ENCODE measurements at regions not wholly inside any gene's neighbourhood (a gene's known extent, or its start where the extent isn't known, plus 50 kb on each side); places are given as distances from the start of the nearest gene placed in this dataset.
"Not testable (repeated sequence)": the region's sequence is repeated elsewhere in the genome, so short reads cannot be mapped to it uniquely, and the experiment has no call there.

GRCh38 chrX:43224496-43224895 lies 431.6 kb upstream of the MAOA start:
- no peaks in the 10 kb centered on the region for H3K4me1 ChIP-seq (ENCODE audit: insufficient read depth, low read length)
- no peak overlapping the region for H2AFZ ChIP-seq (ENCODE audit: low read depth, low read length)
- no peak overlapping the region for H3K4me3 ChIP-seq (ENCODE audit: low read length)
- H3K36me3 ChIP-seq (ENCODE audit: insufficient read depth, low read length), result no peaks in the 10 kb centered on the region
- H3K27me3 ChIP-seq (ENCODE audit: insufficient read depth, low read length), result no peaks in the 10 kb centered on the region
- no peaks in the 10 kb centered on the region for H3K9me3 ChIP-seq (ENCODE audit: low read length)

- Histone ChIP-seq H3K4me3 (ENCODE audit: low read length) (no peak overlapping the region), H3K27me3 (ENCODE audit: insufficient read depth, low read length) (no peaks in the 10 kb centered on the region), H2AFZ (ENCODE audit: low read depth, low read length) (no peak overlapping the region), H3K9me3 (ENCODE audit: low read length) (no peaks in the 10 kb centered on the region), H3K4me1 (ENCODE audit: insufficient read depth, low read length) (no peaks in the 10 kb centered on the region), H3K36me3 (ENCODE audit: insufficient read depth, low read length) (no peaks in the 10 kb centered on the region)
Observed at GRCh38 chrX:43225626-43226328, 430.3 kb upstream of the MAOA start.

- no peak overlapping the region for H2AFZ ChIP-seq (ENCODE audit: low read depth, low read length)
- no peaks in the 10 kb centered on the region for H3K36me3 ChIP-seq (ENCODE audit: insufficient read depth, low read length)
- no peak overlapping the region for H3K4me3 ChIP-seq (ENCODE audit: low read length)
- no peaks in the 10 kb centered on the region for H3K4me1 ChIP-seq (ENCODE audit: insufficient read depth, low read length)
- peaks cover 2% of the 10 kb centered on the region for H3K27me3 ChIP-seq (ENCODE audit: insufficient read depth, low read length)
- no peaks in the 10 kb centered on the region for H3K9me3 ChIP-seq (ENCODE audit: low read length)
Observed at GRCh38 chrX:43238461-43238945, 417.6 kb upstream of the MAOA start.

GRCh38 chrX:43239356-43239755 lies 416.7 kb upstream of the MAOA start:
- Histone ChIP-seq H3K27me3 (ENCODE audit: insufficient read depth, low read length) (peaks cover 2% of the 10 kb centered on the region), H2AFZ (ENCODE audit: low read depth, low read length) (no peak overlapping the region), H3K4me1 (ENCODE audit: insufficient read depth, low read length) (no peaks in the 10 kb centered on the region), H3K36me3 (ENCODE audit: insufficient read depth, low read length) (no peaks in the 10 kb centered on the region), H3K4me3 (ENCODE audit: low read length) (no peak overlapping the region), H3K9me3 (ENCODE audit: low read length) (no peaks in the 10 kb centered on the region)

GRCh38 chrX:43255596-43255995 lies 400.5 kb upstream of the MAOA start:
- H3K36me3 ChIP-seq (ENCODE audit: insufficient read depth, low read length), result no peaks in the 10 kb centered on the region

GRCh38 chrX:43266487-43266886 lies 389.6 kb upstream of the MAOA start:
- Histone ChIP-seq H3K4me1 (ENCODE audit: insufficient read depth, low read length) (no peaks in the 10 kb centered on the region), H3K4me3 (ENCODE audit: low read length) (no peak overlapping the region), H3K9me3 (ENCODE audit: low read length) (no peaks in the 10 kb centered on the region), H2AFZ (ENCODE audit: low read depth, low read length) (no peak overlapping the region), H3K36me3 (ENCODE audit: insufficient read depth, low read length) (no peaks in the 10 kb centered on the region), H3K27me3 (ENCODE audit: insufficient read depth, low read length) (no peaks in the 10 kb centered on the region)

More at GRCh38 chrX:43255596-43255995, 400.5 kb upstream of the MAOA start:
- Histone ChIP-seq H3K27me3 (ENCODE audit: insufficient read depth, low read length) (no peaks in the 10 kb centered on the region), H3K4me1 (ENCODE audit: insufficient read depth, low read length) (no peaks in the 10 kb centered on the region), H3K9me3 (ENCODE audit: low read length) (no peaks in the 10 kb centered on the region), H2AFZ (ENCODE audit: low read depth, low read length) (no peak overlapping the region), H3K4me3 (ENCODE audit: low read length) (no peak overlapping the region)

GRCh38 chrX:43267652-43268051 lies 388.4 kb upstream of the MAOA start:
- no peak overlapping the region for H2AFZ ChIP-seq (ENCODE audit: low read depth, low read length)
- no peaks in the 10 kb centered on the region for H3K27me3 ChIP-seq (ENCODE audit: insufficient read depth, low read length)
- no peaks in the 10 kb centered on the region for H3K4me1 ChIP-seq (ENCODE audit: insufficient read depth, low read length)
- H3K36me3 ChIP-seq (ENCODE audit: insufficient read depth, low read length), result no peaks in the 10 kb centered on the region
- no peak overlapping the region for H3K4me3 ChIP-seq (ENCODE audit: low read length)
- H3K9me3 ChIP-seq (ENCODE audit: low read length), result no peaks in the 10 kb centered on the region

GRCh38 chrX:43269201-43269600 lies 386.9 kb upstream of the MAOA start:
- Histone ChIP-seq H3K27me3 (ENCODE audit: insufficient read depth, low read length) (no peaks in the 10 kb centered on the region), H3K4me3 (ENCODE audit: low read length) (no peak overlapping the region), H3K9me3 (ENCODE audit: low read length) (no peaks in the 10 kb centered on the region), H3K36me3 (ENCODE audit: insufficient read depth, low read length) (no peaks in the 10 kb centered on the region), H3K4me1 (ENCODE audit: insufficient read depth, low read length) (no peaks in the 10 kb centered on the region), H2AFZ (ENCODE audit: low read depth, low read length) (no peak overlapping the region)

- H3K4me1 ChIP-seq (ENCODE audit: insufficient read depth, low read length), result no peaks in the 10 kb centered on the region
- H3K9me3 ChIP-seq (ENCODE audit: low read length), result no peaks in the 10 kb centered on the region
- H3K36me3 ChIP-seq (ENCODE audit: insufficient read depth, low read length), result no peaks in the 10 kb centered on the region
- no peaks in the 10 kb centered on the region for H3K27me3 ChIP-seq (ENCODE audit: insufficient read depth, low read length)
- H2AFZ ChIP-seq (ENCODE audit: low read depth, low read length), result no peak overlapping the region
- no peak overlapping the region for H3K4me3 ChIP-seq (ENCODE audit: low read length)
Observed at GRCh38 chrX:43277879-43278278, 378.2 kb upstream of the MAOA start.

- Histone ChIP-seq H3K36me3 (ENCODE audit: insufficient read depth, low read length) (no peaks in the 10 kb centered on the region), H3K4me3 (ENCODE audit: low read length) (no peak overlapping the region), H3K27me3 (ENCODE audit: insufficient read depth, low read length) (no peaks in the 10 kb centered on the region), H3K4me1 (ENCODE audit: insufficient read depth, low read length) (no peaks in the 10 kb centered on the region), H3K9me3 (ENCODE audit: low read length) (no peaks in the 10 kb centered on the region), H2AFZ (ENCODE audit: low read depth, low read length) (no peak overlapping the region)
Observed at GRCh38 chrX:43278440-43278839, 377.7 kb upstream of the MAOA start.

GRCh38 chrX:43279341-43279808 lies 376.7 kb upstream of the MAOA start:
- no peak overlapping the region for H3K4me3 ChIP-seq (ENCODE audit: low read length)
- H3K27me3 ChIP-seq (ENCODE audit: insufficient read depth, low read length), result no peaks in the 10 kb centered on the region
- no peaks in the 10 kb centered on the region for H3K36me3 ChIP-seq (ENCODE audit: insufficient read depth, low read length)

GRCh38 chrX:43283187-43283586 lies 372.9 kb upstream of the MAOA start:
- Histone ChIP-seq H2AFZ (ENCODE audit: low read depth, low read length) (no peak overlapping the region), H3K4me1 (ENCODE audit: insufficient read depth, low read length) (no peaks in the 10 kb centered on the region), H3K9me3 (ENCODE audit: low read length) (no peaks in the 10 kb centered on the region), H3K27me3 (ENCODE audit: insufficient read depth, low read length) (no peaks in the 10 kb centered on the region), H3K36me3 (ENCODE audit: insufficient read depth, low read length) (no peaks in the 10 kb centered on the region), H3K4me3 (ENCODE audit: low read length) (no peak overlapping the region)

More at GRCh38 chrX:43279341-43279808, 376.7 kb upstream of the MAOA start:
- H3K9me3 ChIP-seq (ENCODE audit: low read length), result no peaks in the 10 kb centered on the region
- H2AFZ ChIP-seq (ENCODE audit: low read depth, low read length), result no peak overlapping the region
- no peaks in the 10 kb centered on the region for H3K4me1 ChIP-seq (ENCODE audit: insufficient read depth, low read length)

- not testable (repeated sequence) for H3K4me3 ChIP-seq (ENCODE audit: low read length); H3K9me3 ChIP-seq (ENCODE audit: low read length); H2AFZ ChIP-seq (ENCODE audit: low read depth, low read length); H3K27me3 ChIP-seq (ENCODE audit: insufficient read depth, low read length); H3K4me1 ChIP-seq (ENCODE audit: insufficient read depth, low read length); H3K36me3 ChIP-seq (ENCODE audit: insufficient read depth, low read length)
Observed at GRCh38 chrX:43311625-43312024, 344.5 kb upstream of the MAOA start.

- H3K9me3 ChIP-seq (ENCODE audit: low read length), result no peaks in the 10 kb centered on the region
- no peak overlapping the region for H3K4me3 ChIP-seq (ENCODE audit: low read length)
- no peaks in the 10 kb centered on the region for H3K27me3 ChIP-seq (ENCODE audit: insufficient read depth, low read length)
- no peaks in the 10 kb centered on the region for H3K36me3 ChIP-seq (ENCODE audit: insufficient read depth, low read length)
- H2AFZ ChIP-seq (ENCODE audit: low read depth, low read length), result no peak overlapping the region
- peaks cover 2% of the 10 kb centered on the region for H3K4me1 ChIP-seq (ENCODE audit: insufficient read depth, low read length)
Observed at GRCh38 chrX:43313035-43313434, 343.1 kb upstream of the MAOA start.

Measured in neuron (in vitro differentiated cells).